Natural killer cell treated with Interleukin-12 subunit alpha and Interleukin-12 subunit beta and Interleukin-15 and Interleukin-18, amount 100 ng/mL, for 72 hours (primary cell): ENCODE measurements at regions not wholly inside any gene's neighbourhood (a gene's known extent, or its start where the extent isn't known, plus 50 kb on each side); places are given as distances from the start of the nearest gene placed in this dataset.

Experiments used
- ATAC-seq, 2 donors: fragments of 150-1000 bp; cut with Tn5 transposase in 1 of 2; sonication (Bioruptor Pico), chemical (Tn5 transposase) in 1 of 2; 2 replicates each; pipeline ENCODE4 v1.10.0; 2021
- DNase-seq: peaks from one replicate; pipeline ENCODE4 v3.0.0; 2022; ENCODE audit warnings: low spot score
- H3K27ac Mint-ChIP-seq, 2 donors: 1 replicate in 1 of 2; 2 replicates in 1 of 2; pipeline ENCODE4 v1.8.0; 2022; ENCODE audit warnings: mixed read lengths in 2 of 2, mild to moderate bottlenecking in 1 of 2, moderate library complexity in 1 of 2
- H3K27me3 Mint-ChIP-seq, 2 donors: 1 replicate in 1 of 2; 2 replicates in 1 of 2; pipeline ENCODE4 v1.8.0; 2022; ENCODE audit warnings: mixed read lengths in 2 of 2
- H3K36me3 Mint-ChIP-seq: one replicate; pipeline ENCODE4 v1.8.0; 2022; ENCODE audit warnings: mixed read lengths
- H3K4me1 Mint-ChIP-seq, 2 donors: 1 replicate in 1 of 2; 2 replicates in 1 of 2; pipeline ENCODE4 v1.8.0; 2022; ENCODE audit warnings: low read depth in 2 of 2, mixed read lengths in 2 of 2, mild to moderate bottlenecking in 1 of 2
- H3K4me3 Mint-ChIP-seq: one replicate; pipeline ENCODE4 v1.8.0; 2022; ENCODE audit warnings: mixed read lengths
- H3K9me3 Mint-ChIP-seq: 2 replicates; pipeline ENCODE4 v1.8.0; 2022; ENCODE audit warnings: mixed read lengths

DNA sequence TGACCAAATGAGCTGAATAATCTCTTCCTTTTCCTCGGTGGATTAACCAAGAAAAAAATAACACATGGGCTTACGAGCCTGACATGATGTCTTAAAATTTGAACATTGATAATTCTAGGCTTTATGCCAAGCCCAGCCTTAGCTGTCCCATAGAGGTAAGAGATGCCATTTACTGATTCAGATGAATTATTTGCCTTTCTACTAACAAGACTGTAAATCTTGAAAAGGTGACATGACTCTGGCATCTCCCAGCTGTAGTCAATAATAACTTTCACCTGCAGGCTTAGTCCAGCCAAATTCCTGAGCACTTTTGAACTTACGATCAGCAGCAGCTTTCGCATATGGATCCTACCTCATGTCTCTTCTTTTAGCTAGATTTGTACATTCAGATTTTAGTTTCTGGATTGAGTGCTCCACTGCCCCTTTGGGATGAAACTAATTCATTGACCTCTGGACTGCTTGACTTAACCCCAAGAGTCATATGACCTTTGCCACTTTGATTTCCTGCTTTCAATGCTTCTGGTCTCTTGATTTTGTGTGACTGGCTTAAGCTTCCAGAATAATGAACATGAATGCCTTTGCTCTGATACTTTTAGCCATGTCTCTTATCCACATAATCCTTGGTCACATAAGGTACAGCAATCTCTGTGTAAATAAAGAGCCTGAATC, 876.4 kb upstream of the SLIT2 start:
- DNase-seq (no peak), ATAC-seq (no peak)
- H3K4me1 Mint-ChIP-seq: no peaks in the 10 kb centered on the region
- H3K27me3 Mint-ChIP-seq: no peaks in the 10 kb centered on the region
- no peaks in the 10 kb centered on the region for H3K36me3 Mint-ChIP-seq
- H3K9me3 Mint-ChIP-seq: peaks cover 6% of the 10 kb centered on the region
- no peak overlapping the region for H3K4me3 Mint-ChIP-seq
- H3K27ac Mint-ChIP-seq: no peak overlapping the region

DNA sequence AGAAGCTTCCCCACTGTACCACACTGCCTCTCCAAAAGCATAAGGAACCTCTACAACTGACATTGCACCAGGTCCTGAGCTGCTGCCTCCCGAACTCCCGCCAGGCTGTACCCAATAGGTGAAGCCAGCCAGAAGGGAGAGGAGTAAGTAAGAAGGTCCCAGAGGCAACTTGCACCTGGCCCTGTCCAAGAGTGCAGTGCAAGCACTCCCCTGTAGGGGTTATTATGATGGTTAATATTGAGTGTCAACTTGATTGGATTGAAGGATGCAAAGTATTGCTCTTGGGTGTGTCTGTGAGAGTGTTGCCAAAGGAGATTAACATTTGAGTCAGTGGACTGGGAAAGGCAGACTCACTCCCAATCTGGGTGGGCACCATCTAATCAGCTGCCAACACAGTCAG, 879.3 kb upstream of the SLIT2 start:
- no peaks in the 10 kb centered on the region for H3K36me3 Mint-ChIP-seq
- H3K4me3 Mint-ChIP-seq: no peak overlapping the region
- DNase-seq (no peak), ATAC-seq (no peak)
- H3K9me3 Mint-ChIP-seq: peaks cover 8% of the 10 kb centered on the region
- no peaks in the 10 kb centered on the region for H3K27me3 Mint-ChIP-seq
- no peak overlapping the region for H3K27ac Mint-ChIP-seq
- no peaks in the 10 kb centered on the region for H3K4me1 Mint-ChIP-seq

DNA sequence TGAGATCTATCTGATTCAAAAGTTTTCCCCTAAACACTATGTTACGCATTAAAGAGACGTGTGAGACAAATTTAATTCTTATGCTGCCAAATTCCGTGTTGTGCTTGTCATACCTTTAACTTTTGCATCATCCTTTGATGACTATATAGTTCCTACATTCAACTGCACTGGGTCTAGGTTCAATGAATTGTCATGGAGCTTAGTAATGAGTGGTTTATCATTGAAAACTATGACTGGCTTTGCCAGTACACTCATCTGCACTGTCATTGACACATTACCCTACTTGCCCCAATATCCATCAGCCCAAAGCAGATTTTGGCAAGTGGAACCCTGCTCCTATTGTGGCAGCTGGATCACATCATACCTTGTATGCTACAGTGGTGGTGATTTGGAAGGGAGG, 882.9 kb upstream of the SLIT2 start:
- H3K27ac Mint-ChIP-seq: no peak overlapping the region
- H3K4me1 Mint-ChIP-seq: no peaks in the 10 kb centered on the region
- no peak for ATAC-seq
- peaks cover 12% of the 10 kb centered on the region for H3K9me3 Mint-ChIP-seq
- H3K36me3 Mint-ChIP-seq: no peaks in the 10 kb centered on the region
- no peaks in the 10 kb centered on the region for H3K27me3 Mint-ChIP-seq
- no peak for DNase-seq
- H3K4me3 Mint-ChIP-seq: no peak overlapping the region

DNA sequence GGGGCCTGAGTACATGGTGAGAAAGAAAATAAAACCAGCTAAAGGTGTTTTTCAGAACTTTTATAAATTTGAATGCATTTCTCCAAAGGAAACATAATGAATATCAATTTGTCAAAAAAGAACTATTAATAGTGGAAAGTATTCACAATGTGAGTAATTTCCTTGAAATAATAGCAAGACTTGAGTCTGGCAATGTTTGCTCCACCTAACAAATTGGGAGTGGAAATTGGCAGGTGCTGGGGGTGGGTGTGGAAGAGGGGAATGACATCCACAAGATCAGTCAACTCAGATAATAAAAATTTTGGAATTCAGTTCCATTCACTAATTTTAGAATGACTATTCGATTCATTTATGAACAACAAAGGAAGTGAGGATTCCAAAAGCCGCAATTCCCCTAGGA, 884.8 kb upstream of the SLIT2 start:
- Mint-ChIP-seq H3K36me3 (no peaks in the 10 kb centered on the region), H3K9me3 (peaks cover 12% of the 10 kb centered on the region), H3K4me3 (no peak overlapping the region), H3K4me1 (no peaks in the 10 kb centered on the region), H3K27me3 (no peaks in the 10 kb centered on the region), H3K27ac (no peak overlapping the region)
- no peak for ATAC-seq
- no peak for DNase-seq

DNA sequence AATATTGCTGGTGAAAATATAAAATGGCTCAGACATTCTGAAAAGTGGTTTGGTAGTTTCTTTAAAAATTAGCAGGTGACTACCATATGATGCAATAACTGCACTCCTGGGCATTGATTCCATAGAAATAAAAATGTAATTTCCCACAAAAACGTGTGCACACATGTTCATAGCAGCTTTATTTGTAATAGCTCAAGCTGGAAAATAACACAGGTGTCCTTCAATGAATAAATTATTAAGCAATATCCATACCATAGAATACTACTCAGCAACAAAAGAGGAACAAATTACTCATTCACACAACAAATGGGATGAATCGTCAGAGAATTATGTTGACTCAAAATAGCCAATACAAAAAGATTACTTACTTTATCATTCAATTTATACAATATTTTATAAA, 893.7 kb upstream of the SLIT2 start:
- ATAC-seq: no peak
- Mint-ChIP-seq H3K27me3 (no peaks in the 10 kb centered on the region), H3K27ac (no peak overlapping the region), H3K4me3 (no peak overlapping the region), H3K4me1 (no peaks in the 10 kb centered on the region), H3K36me3 (peaks cover 5% of the 10 kb centered on the region), H3K9me3 (peaks cover 5% of the 10 kb centered on the region)
- no peak for DNase-seq

DNA sequence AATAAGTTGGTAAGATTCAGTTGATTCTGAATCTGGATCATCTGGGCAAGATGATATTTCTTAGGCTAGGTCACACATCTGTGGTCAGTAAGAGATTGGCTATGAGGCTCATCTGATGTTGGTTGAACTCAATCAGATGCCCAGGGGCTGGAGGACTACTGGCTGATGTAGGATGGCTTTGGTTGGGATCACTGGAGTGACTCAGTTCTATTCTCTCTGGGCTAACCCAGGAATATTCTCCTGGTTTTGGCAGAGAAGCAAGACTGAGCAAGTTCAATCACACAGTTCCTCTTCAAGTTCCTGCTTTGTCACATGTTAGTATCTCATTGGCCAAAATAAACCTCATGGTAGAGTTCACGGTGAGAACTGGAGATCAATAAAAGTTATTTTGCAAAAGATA, 902.3 kb upstream of the SLIT2 start:
- no peaks in the 10 kb centered on the region for H3K27me3 Mint-ChIP-seq
- no peak overlapping the region for H3K4me3 Mint-ChIP-seq
- no peaks in the 10 kb centered on the region for H3K4me1 Mint-ChIP-seq
- no peak for ATAC-seq
- no peak overlapping the region for H3K27ac Mint-ChIP-seq
- H3K9me3 Mint-ChIP-seq: peaks cover 20% of the 10 kb centered on the region
- no peak for DNase-seq
- H3K36me3 Mint-ChIP-seq: peaks cover 5% of the 10 kb centered on the region

DNA sequence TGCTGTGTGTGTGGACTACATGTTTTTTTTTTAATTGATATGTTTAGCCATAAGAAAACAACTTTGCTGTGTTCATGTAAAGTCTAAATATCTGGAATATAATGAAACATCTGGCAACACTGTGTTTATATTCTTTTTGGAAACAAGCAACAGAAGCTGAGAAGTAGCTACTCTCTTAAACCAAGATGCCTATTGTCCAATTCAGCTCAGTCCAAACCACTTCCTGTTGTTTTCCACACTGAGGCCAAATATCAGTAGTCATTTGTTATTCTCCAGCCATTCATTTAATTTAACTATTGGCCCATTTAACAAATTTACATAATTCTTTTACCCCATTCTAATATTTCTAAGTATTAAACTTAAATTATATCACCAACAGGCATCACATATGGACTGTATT, 903.0 kb upstream of the SLIT2 start:
- Mint-ChIP-seq H3K4me3 (no peak overlapping the region), H3K36me3 (peaks cover 4% of the 10 kb centered on the region), H3K4me1 (no peaks in the 10 kb centered on the region), H3K27me3 (no peaks in the 10 kb centered on the region), H3K27ac (no peak overlapping the region), H3K9me3 (peaks cover 20% of the 10 kb centered on the region)
- ATAC-seq (no peak), DNase-seq (no peak)

DNA sequence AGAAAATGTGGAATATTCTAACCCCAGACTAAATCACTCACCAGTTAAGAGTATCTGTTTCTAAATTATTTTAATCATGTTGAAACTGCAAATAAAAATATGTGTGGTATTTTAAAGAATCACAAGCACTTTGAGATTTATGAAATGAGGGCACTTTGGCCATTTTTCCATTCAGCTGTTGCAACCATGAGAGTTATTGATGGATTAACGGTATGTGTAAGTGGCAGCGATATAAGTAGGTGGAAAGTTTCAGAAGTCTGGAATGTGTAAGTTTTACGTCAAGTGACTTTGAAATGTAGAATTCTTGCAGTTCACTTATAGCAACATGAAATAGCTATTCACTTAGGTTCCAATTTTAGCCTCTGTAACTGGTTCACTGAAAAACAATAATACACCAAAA, 905.1 kb upstream of the SLIT2 start:
- no peak for DNase-seq
- Mint-ChIP-seq H3K27ac (no peak overlapping the region), H3K4me3 (no peak overlapping the region), H3K36me3 (no peaks in the 10 kb centered on the region), H3K9me3 (peaks cover 24% of the 10 kb centered on the region), H3K27me3 (no peaks in the 10 kb centered on the region), H3K4me1 (no peaks in the 10 kb centered on the region)
- no peak for ATAC-seq

DNA sequence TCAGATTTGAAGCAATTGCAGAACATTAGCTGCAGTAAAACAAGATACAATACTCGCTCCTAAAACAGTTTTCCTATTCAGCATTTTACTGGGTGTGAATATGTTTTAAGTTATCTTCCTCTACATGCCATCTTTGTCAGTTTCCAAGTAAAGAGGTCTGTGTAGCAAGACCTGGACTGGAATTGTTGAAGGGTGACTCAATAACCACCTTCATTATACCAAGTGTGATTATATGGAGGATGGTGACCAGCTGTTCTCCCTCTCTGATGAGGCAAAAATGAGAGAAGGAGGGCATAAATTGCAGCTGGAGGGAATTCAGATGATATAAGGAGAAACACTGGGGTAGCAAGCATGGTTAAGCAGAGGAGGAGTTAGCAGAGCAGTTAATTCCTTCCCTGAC, 922.1 kb upstream of the SLIT2 start:
- Mint-ChIP-seq H3K9me3 (peaks cover 19% of the 10 kb centered on the region), H3K4me3 (no peak overlapping the region), H3K4me1 (no peaks in the 10 kb centered on the region), H3K27me3 (no peaks in the 10 kb centered on the region), H3K36me3 (no peaks in the 10 kb centered on the region), H3K27ac (no peak overlapping the region)
- ATAC-seq (no peak), DNase-seq (no peak)

DNA sequence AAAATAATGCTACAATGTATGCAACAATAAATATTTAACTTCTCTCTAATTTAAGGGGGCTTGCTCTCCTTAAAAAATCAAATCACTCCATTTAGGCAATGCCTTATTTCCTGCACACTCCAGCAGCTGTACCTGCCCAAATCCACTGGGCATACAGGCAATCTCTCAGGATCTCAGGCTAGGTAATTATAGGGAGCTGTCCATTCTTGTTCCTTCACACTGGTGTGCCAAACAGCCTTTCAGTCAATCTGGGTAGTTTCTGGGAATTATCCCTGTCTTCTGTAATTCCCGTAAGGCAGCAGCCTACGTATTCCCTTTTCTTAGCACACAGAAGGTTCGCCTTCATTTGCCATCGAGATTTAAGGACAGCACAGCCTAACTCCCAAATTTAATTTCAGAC, 922.6 kb upstream of the SLIT2 start:
- H3K9me3 Mint-ChIP-seq: peaks cover 19% of the 10 kb centered on the region
- H3K36me3 Mint-ChIP-seq: no peaks in the 10 kb centered on the region
- ATAC-seq (no peak), DNase-seq (no peak)
- no peak overlapping the region for H3K27ac Mint-ChIP-seq
- no peaks in the 10 kb centered on the region for H3K4me1 Mint-ChIP-seq
- H3K4me3 Mint-ChIP-seq: no peak overlapping the region
- no peaks in the 10 kb centered on the region for H3K27me3 Mint-ChIP-seq

DNA sequence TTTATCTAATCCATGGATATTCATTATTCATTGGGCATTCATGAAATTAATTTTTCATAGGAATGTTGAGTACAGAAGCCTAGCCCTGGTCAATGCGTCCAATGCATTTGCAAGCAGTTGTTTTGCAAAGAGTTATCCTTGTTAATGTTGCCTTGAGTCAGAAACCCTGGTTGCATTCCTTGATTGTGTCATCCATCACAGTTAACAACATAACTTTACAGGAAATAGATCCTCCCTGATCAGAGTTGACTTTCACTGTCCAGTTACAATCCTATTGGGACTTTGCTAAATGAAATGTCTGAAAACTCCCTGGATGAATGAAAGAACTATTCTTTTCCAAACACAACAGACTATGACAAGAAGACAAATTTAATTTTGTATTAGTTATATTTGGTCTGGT, 924.3 kb upstream of the SLIT2 start:
- no peak overlapping the region for H3K4me3 Mint-ChIP-seq
- peaks cover 17% of the 10 kb centered on the region for H3K9me3 Mint-ChIP-seq
- ATAC-seq: no peak
- no peaks in the 10 kb centered on the region for H3K4me1 Mint-ChIP-seq
- no peaks in the 10 kb centered on the region for H3K36me3 Mint-ChIP-seq
- no peaks in the 10 kb centered on the region for H3K27me3 Mint-ChIP-seq
- no peak overlapping the region for H3K27ac Mint-ChIP-seq
- no peak for DNase-seq

DNA sequence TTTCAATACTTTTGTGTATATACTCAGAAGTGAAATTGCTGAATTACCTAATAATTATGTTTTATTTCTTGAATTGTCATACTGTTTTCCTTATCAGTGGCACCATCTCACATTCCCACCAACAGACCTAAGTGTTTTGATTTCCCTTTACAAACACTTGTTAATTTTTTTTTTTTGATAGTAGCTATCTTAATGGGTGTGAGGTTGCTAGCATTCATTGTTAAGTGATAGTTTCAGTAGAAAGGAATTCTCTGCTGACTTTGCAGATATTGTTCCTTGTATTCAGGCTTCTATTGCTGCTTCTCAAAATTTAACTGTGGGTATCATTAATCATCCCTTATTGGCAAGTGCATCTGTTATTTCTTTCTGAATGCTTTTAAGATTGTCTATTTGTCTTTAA, 927.5 kb upstream of the SLIT2 start:
- peaks cover 17% of the 10 kb centered on the region for H3K9me3 Mint-ChIP-seq
- no peaks in the 10 kb centered on the region for H3K27me3 Mint-ChIP-seq
- DNase-seq (no peak), ATAC-seq (no peak)
- H3K36me3 Mint-ChIP-seq: no peaks in the 10 kb centered on the region
- H3K27ac Mint-ChIP-seq: no peak overlapping the region
- no peaks in the 10 kb centered on the region for H3K4me1 Mint-ChIP-seq
- no peak overlapping the region for H3K4me3 Mint-ChIP-seq

DNA sequence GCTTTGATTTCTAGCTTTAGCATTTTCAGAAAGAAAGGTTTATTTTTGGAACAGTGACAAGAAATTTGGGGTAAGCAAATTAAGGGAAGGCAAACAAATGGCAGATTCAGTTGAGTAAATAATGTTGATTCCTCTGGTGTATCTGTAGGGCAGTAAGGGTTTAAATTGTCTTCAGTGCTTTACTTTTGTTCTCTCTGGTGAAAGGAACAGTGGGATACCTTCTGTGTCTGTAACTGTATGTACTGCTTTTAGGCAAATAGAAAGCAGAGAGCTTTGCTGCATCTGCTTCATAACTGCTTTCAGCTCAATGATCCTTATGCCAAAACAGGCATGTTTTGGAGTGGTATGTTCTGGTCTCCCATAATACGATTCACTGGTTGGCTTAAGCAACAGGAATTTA, 932.1 kb upstream of the SLIT2 start:
- no peaks in the 10 kb centered on the region for H3K27me3 Mint-ChIP-seq
- peaks cover 9% of the 10 kb centered on the region for H3K9me3 Mint-ChIP-seq
- no peak overlapping the region for H3K4me3 Mint-ChIP-seq
- H3K36me3 Mint-ChIP-seq: peaks cover 4% of the 10 kb centered on the region
- no peaks in the 10 kb centered on the region for H3K4me1 Mint-ChIP-seq
- ATAC-seq (no peak), DNase-seq (no peak)
- H3K27ac Mint-ChIP-seq: no peak overlapping the region

DNA sequence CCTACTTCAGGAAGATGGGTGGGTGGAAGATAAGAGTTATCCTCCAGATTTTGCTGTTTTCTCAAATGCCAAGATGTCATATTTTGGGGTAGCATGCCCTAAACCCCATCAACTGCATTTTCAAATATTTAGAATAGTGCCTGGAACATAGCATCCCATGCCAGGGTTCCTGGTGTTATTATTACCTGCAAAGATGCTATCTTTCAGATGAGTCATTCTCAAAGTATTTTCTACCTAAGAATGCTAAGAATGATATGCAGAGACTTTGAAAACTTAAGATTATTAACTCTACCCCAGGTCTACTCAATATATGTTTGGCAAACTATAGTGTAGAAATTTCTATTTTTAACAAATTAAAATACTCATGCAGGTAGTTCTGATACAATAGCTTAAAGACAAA, 934.3 kb upstream of the SLIT2 start:
- Mint-ChIP-seq H3K9me3 (peaks cover 6% of the 10 kb centered on the region), H3K36me3 (peaks cover 4% of the 10 kb centered on the region), H3K27me3 (no peaks in the 10 kb centered on the region), H3K27ac (no peak overlapping the region), H3K4me1 (no peaks in the 10 kb centered on the region), H3K4me3 (no peak overlapping the region)
- ATAC-seq (no peak), DNase-seq (no peak)

DNA sequence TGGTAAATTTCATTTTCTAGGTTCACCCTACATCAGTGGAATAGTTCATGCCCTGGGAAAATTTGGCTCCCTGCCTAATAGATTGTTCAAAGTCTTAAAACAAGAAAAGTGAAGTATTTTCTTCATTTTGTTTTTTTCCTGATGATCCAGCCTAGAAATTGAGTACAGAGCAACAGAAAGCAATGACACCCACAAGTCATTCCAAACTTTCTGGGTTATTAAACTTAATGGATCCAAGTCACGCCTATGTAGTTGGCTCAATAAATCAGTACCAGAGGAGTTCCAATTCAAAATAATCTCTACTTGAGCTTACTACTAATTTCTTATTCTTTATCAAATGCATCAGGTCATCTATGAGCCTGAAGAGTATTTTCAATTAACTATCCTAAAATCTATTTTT, 937.6 kb upstream of the SLIT2 start:
- H3K27me3 Mint-ChIP-seq: no peaks in the 10 kb centered on the region
- DNase-seq (no peak), ATAC-seq (no peak)
- no peak overlapping the region for H3K4me3 Mint-ChIP-seq
- peaks cover 10% of the 10 kb centered on the region for H3K36me3 Mint-ChIP-seq
- no peaks in the 10 kb centered on the region for H3K4me1 Mint-ChIP-seq
- no peak overlapping the region for H3K27ac Mint-ChIP-seq
- H3K9me3 Mint-ChIP-seq: peaks cover 10% of the 10 kb centered on the region
